Muscle of back (tissue), 3 donors: ENCODE measurements at regions not wholly inside any gene's neighbourhood (a gene's known extent, or its start where the extent isn't known, plus 50 kb on each side); places are given as distances from the start of the nearest gene placed in this dataset.

Experiments used
- DNase-seq, 3 donors: peaks; one replicate each; pipeline versions ENCODE4 v3.0.0 to v3.0.0-alpha.2; 2013

DNA sequence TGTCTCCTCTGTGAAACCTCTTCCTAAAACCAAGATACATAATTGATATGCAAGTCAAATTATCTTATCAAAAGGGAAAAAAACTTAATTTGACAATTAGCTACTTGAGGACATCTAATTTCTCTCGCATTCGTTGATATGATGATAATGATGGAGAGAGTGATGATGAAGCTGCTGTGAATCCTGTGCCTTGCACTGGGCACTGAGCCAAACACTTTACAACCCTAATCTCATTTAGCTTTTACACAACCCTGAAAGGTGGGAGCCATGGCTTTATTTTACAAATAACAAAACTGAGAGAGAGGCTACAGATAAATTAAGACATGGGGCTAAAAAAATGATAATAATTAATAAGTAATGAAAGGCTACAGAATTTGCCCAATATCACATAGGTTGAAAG is 176.0 kb downstream of the NOC3L start:
- no peak for DNase-seq

DNA sequence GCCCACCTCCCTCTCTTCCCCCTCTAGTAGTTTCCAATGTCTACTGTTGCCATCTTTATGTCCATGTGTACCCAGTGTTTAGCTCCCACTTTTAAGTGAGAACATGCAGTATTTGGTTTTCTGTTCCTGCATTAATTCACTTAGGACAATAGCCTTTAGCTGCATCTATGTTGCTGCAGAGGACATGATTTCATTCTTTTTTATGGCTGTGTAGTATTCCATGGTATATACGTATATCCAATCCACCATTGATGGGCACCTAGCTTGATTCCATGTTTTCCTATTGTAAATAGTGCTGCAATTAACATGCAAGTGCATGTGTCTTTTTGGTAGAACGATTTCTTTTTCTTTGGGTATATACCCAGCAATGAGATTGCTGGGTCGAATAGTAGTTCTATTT is 170.4 kb downstream of the NOC3L start:
- no peak for DNase-seq

GRCh38 chr10:94192974-94193373 is 169.8 kb downstream of the NOC3L start:
- DNase-seq: peak in 1 of 3 donors; percentile 14

GRCh38 chr10:94193466-94193924 is 169.2 kb downstream of the NOC3L start:
- peak in 2 of 3 donors; percentile 20 to 50 for DNase-seq

DNA sequence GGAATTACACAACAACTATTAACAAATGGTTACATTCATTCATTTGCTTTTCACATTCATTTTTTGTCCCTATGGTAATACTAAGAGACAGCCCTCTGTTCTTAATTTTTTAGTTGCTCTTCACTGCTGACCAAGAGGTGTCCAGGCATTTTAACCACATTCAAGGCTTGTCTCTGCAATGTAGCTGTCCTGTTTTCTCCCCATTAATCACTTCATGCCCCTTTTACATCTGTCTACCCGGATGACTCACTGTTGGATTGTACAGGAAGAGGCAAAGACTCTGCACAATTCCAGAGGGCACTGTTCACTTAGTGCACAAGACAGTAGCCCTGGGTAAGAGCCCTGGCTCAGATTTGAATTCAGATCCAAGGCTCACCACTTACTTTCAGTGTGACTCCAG is 168.5 kb downstream of the NOC3L start:
- peak in 1 of 3 donors; percentile 19 for DNase-seq

DNA sequence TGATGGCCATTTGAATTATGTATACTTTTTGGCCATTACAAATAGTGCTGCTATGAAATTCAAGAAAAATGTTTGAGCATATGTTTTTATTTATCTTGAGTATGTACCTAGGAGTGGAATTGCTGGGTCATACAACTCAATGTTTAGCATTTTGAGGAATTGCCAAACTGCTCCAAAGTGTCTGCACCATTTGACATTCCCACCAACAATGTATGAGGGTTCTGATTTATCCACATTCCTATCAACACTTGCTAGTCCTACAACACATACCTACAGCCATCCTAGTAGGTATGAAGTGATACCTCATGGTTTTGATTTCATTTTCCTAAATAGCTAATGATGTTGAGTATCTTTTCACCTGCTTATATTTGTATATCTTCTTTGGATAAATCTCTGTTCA is 165.5 kb downstream of the NOC3L start:
- no peak for DNase-seq

- no peak for DNase-seq
Observed at GRCh38 chr10:94198324-94198723, 164.4 kb downstream of the NOC3L start.

DNA sequence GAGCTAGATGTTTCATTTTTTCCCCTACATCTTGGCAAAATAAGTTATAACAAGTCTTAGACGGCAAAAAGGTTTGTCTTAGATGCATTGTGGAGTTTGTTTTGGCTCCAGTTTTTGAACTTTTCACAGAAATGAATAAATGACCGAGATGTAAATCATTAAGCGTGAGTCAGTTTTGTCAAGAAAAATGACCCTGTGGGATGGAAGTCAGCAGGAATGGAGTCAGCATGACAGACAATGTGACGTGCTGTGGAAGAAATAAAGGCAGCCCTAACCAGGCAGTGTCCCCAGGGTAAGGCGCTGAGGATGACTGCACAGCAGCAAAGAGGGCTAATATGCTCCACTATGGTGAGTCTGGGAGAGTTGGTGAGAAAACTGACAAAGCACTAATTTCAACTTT is 163.2 kb downstream of the NOC3L start:
- no peak for DNase-seq

GRCh38 chr10:94200146-94200837 is 162.4 kb downstream of the NOC3L start:
- DNase-seq: no peak

DNA sequence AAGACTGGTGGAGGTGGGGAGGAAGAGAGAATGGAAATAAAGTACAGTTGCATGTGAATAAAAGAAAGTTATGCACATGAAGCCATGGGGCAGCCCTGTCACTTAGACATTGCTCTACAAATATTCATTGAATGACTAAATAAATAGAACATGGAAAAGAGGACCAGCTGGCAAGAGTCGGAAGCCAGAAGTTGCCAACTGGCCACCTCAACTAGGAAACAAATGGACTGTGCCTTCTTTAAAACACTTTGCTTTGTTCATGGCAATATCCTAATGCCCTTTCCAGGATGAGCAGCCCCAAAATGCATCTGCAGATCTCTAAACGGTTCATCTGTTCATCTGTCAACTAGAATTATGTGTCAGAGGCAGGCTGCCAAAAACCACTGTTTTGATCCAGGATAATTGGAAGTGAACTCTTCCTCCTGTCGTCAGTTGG is 157.3 kb downstream of the NOC3L start:
- DNase-seq: peak; percentile 36 to 81 (median 64)

DNA sequence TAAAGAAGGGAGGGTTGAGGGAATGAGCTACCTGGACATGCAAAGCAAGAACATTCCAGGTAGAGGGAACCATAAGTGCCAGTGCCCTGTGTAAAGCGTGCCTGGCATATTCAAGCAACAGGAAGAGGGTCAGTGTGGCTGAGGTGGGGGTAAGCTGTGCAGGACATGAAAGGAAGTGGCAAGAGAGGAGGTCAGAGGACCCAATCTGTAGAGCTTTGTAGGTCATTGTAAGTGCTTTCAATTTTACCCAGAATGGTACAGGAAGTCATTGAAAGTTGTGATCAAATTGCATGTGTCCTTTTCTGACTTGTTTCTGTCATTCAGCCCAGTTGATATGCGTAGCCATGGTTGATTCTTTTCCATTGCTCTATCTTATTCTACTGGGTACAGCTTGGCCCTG is 156.6 kb downstream of the NOC3L start:
- no peak for DNase-seq

GRCh38 chr10:94208315-94208714 is 154.4 kb downstream of the NOC3L start:
- DNase-seq: no peak

- peak; percentile 49 to 87 (median 71) for DNase-seq
Observed at GRCh38 chr10:94210440-94211168, 152.1 kb downstream of the NOC3L start.

- no peak for DNase-seq
Observed at GRCh38 chr10:94211169-94211510, 151.6 kb downstream of the NOC3L start.

DNA sequence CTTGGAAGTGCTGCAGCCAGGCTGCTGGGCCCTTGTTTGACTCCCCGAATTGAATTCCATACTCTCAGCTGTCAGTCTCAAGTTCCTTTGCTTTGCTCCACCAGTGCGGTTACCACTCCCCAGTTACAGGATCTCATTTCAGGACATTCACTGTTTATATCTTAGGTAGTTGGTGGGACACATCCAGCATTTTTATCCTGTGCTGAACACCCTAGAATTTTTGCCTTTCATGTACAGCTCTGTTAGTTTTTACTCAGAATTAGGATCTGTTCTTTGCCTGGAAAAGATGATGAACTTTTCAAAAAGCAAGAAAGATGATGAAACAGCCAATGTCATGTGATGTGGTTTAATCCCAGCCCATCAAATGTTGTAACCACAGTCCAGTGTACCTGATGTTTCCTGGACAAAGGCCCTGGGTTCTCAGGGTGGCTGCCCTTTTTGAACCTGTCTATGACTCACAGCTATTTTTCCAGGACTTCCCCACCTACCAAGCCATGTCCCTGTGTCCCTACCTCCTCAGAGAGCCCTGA is 149.7 kb downstream of the NOC3L start:
- DNase-seq: peak in 2 of 3 donors; percentile 56 to 60

DNA sequence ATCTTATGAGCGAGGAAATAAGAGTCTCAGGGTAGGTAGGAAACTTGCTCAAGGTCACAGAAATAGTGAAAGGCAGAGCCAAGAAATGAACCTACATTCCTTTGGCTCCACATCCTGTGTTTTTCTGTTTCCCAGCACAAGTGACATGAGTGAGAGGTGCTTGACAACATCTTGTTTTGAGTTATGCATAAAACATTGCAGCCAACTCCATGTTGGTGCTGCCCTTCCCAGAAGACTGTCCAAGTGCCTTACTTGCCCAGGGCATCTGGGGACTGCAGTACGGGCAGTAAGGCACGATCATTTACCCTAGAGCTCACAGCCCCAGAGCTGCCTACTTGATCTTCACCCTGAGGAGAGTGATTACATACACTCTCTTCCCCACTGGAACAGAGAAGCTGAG is 148.8 kb downstream of the NOC3L start:
- no peak for DNase-seq

- DNase-seq: no peak
Observed at GRCh38 chr10:94214481-94214893, 148.3 kb downstream of the NOC3L start.

DNA sequence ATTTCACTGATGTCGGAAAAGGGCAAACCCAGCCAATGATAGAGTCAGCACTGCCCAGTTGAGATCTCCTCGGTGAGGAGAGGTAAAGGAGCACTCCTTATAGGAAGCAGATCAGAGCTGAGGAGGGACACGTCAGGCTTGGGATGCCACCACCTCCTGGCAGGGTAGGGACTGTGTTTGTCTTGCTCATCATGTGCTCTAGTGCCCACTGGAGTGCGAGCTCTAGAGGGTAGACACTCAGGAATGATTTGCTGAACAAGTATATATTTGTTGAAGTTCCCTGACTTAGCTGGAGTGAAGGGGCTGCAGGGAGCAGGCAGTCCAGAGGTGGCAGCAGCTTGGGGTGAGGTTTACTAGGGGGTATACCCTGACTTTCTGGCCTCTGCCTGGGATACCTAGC is 146.5 kb downstream of the NOC3L start:
- DNase-seq: no peak

DNA sequence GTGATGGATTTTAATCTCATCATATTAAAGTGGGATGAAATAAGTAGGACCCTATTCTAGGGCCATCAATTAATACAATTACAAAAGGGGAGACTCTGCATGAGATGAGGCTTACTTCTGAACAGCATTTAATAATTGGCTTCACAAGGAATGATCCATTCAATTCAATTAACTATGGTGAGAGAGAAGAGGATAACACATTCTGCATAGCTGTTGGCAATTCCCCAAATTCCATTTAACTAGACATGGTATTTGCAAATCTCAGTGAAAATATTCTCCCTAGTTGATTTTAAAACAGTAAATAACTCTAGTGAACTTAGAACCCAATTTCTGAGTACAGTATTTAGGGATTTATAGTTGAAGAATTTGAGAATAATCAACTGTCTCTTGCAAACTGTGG is 145.3 kb downstream of the NOC3L start:
- DNase-seq: no peak

DNA sequence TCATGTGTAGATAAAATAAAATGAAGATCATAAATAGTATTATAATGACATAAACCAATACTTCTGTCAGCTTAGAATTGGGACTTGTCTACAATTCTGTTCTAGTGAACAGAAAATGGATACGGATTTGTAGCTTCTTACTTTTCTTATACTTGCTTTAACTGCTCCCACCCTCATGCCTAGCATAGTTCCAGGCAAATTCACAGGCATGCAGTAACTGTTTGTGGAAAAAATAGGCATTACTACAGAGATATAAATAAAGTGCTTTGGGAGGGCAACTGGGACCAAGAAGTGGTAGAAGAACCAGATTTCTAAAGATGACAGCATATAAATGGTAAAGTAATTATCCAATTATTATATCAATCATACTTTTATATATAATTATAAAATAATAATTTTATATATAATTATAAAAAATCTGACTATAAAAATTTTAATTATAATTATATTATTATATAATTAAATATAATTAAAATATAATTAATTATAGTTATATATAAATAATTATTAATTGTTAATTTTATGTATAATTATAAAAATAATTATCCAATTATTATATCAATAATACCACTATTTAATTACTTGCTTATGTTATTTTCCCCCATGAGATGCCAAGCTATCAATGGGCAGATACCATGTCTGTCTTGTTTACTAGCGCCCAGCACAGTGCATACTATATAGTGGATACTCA is 144.1 kb downstream of the NOC3L start:
- DNase-seq: no peak

DNA sequence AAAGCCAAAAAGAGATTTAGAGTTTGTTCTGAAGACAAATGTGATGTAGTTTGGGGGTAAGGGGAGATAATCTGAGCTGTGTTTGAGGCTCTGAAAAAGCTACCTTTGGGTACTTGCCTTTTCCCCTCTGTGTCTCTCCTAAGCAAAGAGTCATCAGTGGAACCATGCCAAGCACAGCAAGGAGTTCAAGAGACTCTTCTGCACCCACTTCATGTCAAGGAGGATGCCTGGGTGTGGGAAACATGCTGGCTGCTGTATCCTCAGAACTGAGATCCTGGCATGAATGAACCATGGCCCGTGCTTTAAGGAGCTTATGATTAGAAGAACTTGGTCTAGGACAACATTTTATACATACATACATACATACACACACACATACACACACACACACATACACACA is 142.9 kb downstream of the NOC3L start:
- DNase-seq: no peak

DNA sequence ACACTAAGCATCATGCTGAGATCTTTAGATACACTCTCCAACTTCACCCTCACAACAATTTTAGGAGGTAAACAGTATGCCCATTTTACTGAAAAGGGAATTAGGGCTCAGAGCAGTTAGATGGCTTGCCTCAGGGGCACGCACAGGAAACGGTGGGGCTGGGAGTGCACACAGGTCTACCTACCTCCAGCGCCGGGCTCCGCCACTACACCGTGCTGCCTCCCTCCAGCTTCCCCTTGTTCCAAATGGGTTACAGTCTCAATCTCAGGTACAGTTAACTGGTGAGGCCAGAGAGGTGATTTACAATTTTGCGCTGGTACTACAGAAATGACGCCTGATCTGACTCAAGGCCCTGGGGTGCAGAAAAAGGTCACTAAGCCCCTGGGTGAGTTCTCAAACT is 142.0 kb downstream of the NOC3L start:
- DNase-seq: no peak
